ENCODE measurements at regions not wholly inside any gene's neighbourhood (a gene's known extent, or its start where the extent isn't known, plus 50 kb on each side); places are given as distances from the start of the nearest gene placed in this dataset.

GRCh38 chr10:23648618-23649017 is 209.7 kb downstream of the OTUD1 start:
- no peak for TF ChIP-seq CTCF (IDR thresholded peaks at IDR 0.05)
- no peak for TF ChIP-seq POLR2A (IDR thresholded peaks at IDR 0.05)

Data from body of pancreas (tissue), 4 donors.